ENCODE measurements at regions not wholly inside any gene's neighbourhood (a gene's known extent, or its start where the extent isn't known, plus 50 kb on each side); places are given as distances from the start of the nearest gene placed in this dataset.

DNA sequence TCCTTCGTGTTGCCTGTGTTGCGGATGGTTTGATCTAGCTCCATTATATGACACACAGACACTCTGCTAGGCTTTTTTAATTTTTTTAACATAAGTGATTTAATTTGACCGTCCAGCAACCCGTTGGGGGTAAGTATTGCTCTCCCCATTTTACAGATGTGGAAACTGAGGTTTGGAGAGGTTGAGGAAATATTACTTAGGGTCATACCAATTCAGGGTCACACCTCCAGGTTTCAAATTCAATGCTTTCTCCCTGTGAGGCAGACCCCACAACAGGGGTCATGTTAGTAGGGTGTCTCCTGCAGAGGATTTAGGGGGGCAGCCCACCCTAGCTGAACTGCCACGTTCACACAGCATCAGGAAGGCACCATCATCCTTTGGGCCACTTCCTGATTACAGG, 179.4 kb downstream of the COPRS start:
- peaks cover 14% of the 10 kb centered on the region for H3K4me1 ChIP-seq (replicated peaks; ENCODE audit: insufficient read depth)
- intact Hi-C loops (cut with micrococcal nuclease; ENCODE audit: unreplicated experiment): loop anchor here (5.0 kb wide), 1 partner anchor 148 kb away; no protein-coding TSS in a partner anchor
- no peaks in the 10 kb centered on the region for H3K9me3 ChIP-seq (ENCODE audit: insufficient read depth, low read depth)
- H3K27ac ChIP-seq: no peak overlapping the region
- no peak for DNase-seq
- H3F3A ChIP-seq (ENCODE audit: insufficient read depth, low read depth): peaks cover 10% of the 10 kb centered on the region
- no peaks in the 10 kb centered on the region for H3K9me2 ChIP-seq (ENCODE audit: insufficient read depth)
- no peak overlapping the region for H3K4me2 ChIP-seq
- POLR2A ChIA-PET (ENCODE audit: unreplicated experiment): no interaction called here
- CTCF ChIA-PET: interaction anchor here (0.6 kb wide), 1 partner anchor 84 kb away, joined by 3 read pairs; no protein-coding TSS in a partner anchor
- H3K79me2 ChIP-seq (ENCODE audit: low read depth): no peaks in the 10 kb centered on the region
- H3K27me3 ChIP-seq (ENCODE audit: insufficient read depth, low read depth): no peaks in the 10 kb centered on the region
- no peaks in the 10 kb centered on the region for H3K36me3 ChIP-seq (ENCODE audit: low read depth)
- BruUV-seq (replicated peaks): no TSS peak
- TF ChIP-seq EZH2 (IDR thresholded peaks at IDR 0.05; ENCODE audit: low read depth): no peak
- TF ChIP-seq, protein P1, sequence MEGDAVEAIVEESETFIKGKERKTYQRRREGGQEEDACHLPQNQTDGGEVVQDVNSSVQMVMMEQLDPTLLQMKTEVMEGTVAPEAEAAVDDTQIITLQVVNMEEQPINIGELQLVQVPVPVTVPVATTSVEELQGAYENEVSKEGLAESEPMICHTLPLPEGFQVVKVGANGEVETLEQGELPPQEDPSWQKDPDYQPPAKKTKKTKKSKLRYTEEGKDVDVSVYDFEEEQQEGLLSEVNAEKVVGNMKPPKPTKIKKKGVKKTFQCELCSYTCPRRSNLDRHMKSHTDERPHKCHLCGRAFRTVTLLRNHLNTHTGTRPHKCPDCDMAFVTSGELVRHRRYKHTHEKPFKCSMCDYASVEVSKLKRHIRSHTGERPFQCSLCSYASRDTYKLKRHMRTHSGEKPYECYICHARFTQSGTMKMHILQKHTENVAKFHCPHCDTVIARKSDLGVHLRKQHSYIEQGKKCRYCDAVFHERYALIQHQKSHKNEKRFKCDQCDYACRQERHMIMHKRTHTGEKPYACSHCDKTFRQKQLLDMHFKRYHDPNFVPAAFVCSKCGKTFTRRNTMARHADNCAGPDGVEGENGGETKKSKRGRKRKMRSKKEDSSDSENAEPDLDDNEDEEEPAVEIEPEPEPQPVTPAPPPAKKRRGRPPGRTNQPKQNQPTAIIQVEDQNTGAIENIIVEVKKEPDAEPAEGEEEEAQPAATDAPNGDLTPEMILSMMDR (conservative IDR thresholded peaks at IDR 0.05): no peak
- no peak overlapping the region for H3K4me3 ChIP-seq
- no peaks in the 10 kb centered on the region for H4K20me1 ChIP-seq (ENCODE audit: insufficient read depth)
- no peak overlapping the region for H2AFZ ChIP-seq

DNA sequence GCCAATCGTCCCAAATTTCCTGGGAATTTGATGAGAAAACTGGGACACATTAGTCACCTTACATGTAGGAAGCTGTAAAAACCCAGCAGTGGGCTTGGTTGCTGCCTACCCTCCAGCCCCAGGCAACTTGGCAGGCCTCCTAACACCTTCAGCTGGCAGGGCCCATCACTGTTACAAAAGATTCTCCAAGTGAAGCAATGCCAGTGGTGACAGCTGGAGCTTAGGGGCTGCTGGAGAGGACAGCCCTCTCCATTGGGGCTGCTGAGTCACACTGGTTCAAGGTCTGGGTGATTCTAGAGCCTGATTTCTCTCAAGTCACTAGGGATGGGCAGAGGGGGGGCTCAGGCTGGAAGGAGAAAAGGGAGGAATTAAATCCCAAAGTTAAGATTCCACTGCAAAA, 180.6 kb downstream of the COPRS start:
- intact Hi-C loops (cut with micrococcal nuclease; ENCODE audit: unreplicated experiment): loop anchor here (5.0 kb wide), 1 partner anchor 149 kb away; no protein-coding TSS in a partner anchor
- H3K9me3 ChIP-seq (ENCODE audit: insufficient read depth, low read depth): no peaks in the 10 kb centered on the region
- no peaks in the 10 kb centered on the region for H3K79me2 ChIP-seq (ENCODE audit: low read depth)

DNA sequence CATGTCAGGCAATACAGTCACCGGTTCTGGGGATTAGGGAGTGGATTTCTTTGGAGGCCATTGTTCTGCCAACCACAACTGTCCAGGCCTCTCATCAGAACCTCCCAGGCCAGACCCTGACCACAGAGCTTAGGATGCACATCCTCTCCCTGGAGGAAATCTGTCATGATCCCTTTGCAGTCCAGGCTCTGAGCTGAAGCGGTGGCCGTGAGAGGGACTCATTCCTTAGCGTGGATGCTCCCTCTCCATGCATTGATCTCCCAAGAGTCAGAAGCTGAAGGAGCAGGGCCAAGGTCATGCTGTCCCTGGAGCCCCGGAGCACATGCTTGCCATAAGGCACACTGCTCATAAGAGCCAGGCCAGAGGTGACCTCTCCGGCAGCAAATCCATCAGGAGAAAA, 181.4 kb downstream of the COPRS start:
- TF ChIP-seq, protein P1 (conservative IDR thresholded peaks at IDR 0.05): no peak
- no peak for TF ChIP-seq EZH2 (IDR thresholded peaks at IDR 0.05; ENCODE audit: low read depth)
- H4K20me1 ChIP-seq (ENCODE audit: insufficient read depth): no peaks in the 10 kb centered on the region
- H2AFZ ChIP-seq: no peak overlapping the region
- CTCF ChIA-PET: no interaction called here
- H3K4me2 ChIP-seq: no peak overlapping the region
- no peak for DNase-seq
- BruUV-seq (replicated peaks): no TSS peak
- H3K27ac ChIP-seq: no peak overlapping the region
- no peaks in the 10 kb centered on the region for H3K9me2 ChIP-seq (ENCODE audit: insufficient read depth)
- no peak overlapping the region for H3K4me3 ChIP-seq
- no peaks in the 10 kb centered on the region for H3K36me3 ChIP-seq (ENCODE audit: low read depth)
- H3K9me3 ChIP-seq (ENCODE audit: insufficient read depth, low read depth): no peaks in the 10 kb centered on the region
- intact Hi-C loops (cut with micrococcal nuclease; ENCODE audit: unreplicated experiment): loop anchor here (5.0 kb wide), 1 partner anchor 150 kb away; no protein-coding TSS in a partner anchor
- H3F3A ChIP-seq (ENCODE audit: insufficient read depth, low read depth): peaks cover 18% of the 10 kb centered on the region
- POLR2A ChIA-PET (ENCODE audit: unreplicated experiment): interaction anchor here (0.7 kb wide), 1 partner anchor 11 kb away, joined by 10 read pairs; no protein-coding TSS in a partner anchor
- no peaks in the 10 kb centered on the region for H3K79me2 ChIP-seq (ENCODE audit: low read depth)
- H3K4me1 ChIP-seq (replicated peaks; ENCODE audit: insufficient read depth): peaks cover 27% of the 10 kb centered on the region
- no peaks in the 10 kb centered on the region for H3K27me3 ChIP-seq (ENCODE audit: insufficient read depth, low read depth)

More for the DNA sequence above, 180.6 kb downstream of the COPRS start:
- ChIA-PET CTCF (no interaction called here), POLR2A (ENCODE audit: unreplicated experiment) (interaction anchor here (0.6 kb wide), 1 partner anchor 138 kb away, joined by 3 read pairs; no protein-coding TSS in a partner anchor)
- Histone ChIP-seq H3K9me2 (ENCODE audit: insufficient read depth) (no peaks in the 10 kb centered on the region), H2AFZ (no peak overlapping the region), H3K36me3 (ENCODE audit: low read depth) (no peaks in the 10 kb centered on the region), H3F3A (ENCODE audit: insufficient read depth, low read depth) (peaks cover 18% of the 10 kb centered on the region), H3K4me1 (replicated peaks; ENCODE audit: insufficient read depth) (peaks cover 27% of the 10 kb centered on the region), H3K27me3 (ENCODE audit: insufficient read depth, low read depth) (no peaks in the 10 kb centered on the region), H4K20me1 (ENCODE audit: insufficient read depth) (no peaks in the 10 kb centered on the region), H3K27ac (no peak overlapping the region), H3K4me3 (no peak overlapping the region), H3K4me2 (0 out of 2 replicates have a peak overlapping the region, but pooled peaks have one; percentile 7)
- DNase-seq: peak; percentile 25 to 49
- no peak for TF ChIP-seq EZH2 (IDR thresholded peaks at IDR 0.05; ENCODE audit: low read depth)
- TF ChIP-seq, protein P1 (conservative IDR thresholded peaks at IDR 0.05): no peak
- no TSS peak for BruUV-seq (replicated peaks)
